OCI-LY1 (cell line): ENCODE measurements at regions not wholly inside any gene's neighbourhood (a gene's known extent, or its start where the extent isn't known, plus 50 kb on each side); places are given as distances from the start of the nearest gene placed in this dataset.

ENCODE experiments used
- H2AFZ ChIP-seq: fragments of 200-600 bp; sonication (generic), shearing (Covaris generic); 2 replicates; pipeline ENCODE4 v1.6.0; 2014; ENCODE audit warnings: antibody characterized with exemption, mild to moderate bottlenecking, low read length
- H3F3A ChIP-seq: fragments of 200-600 bp; sonication (generic), shearing (Covaris generic); 2 replicates; pipeline ENCODE4 v1.6.0; 2014; ENCODE audit warnings: mild to moderate bottlenecking, antibody characterized with exemption, low read length, moderate library complexity; ENCODE audit not compliant: insufficient read depth
- H3K27ac ChIP-seq: fragments of 200-600 bp; sonication (generic); 2 replicates; pipeline ENCODE4 v1.5.1; 2014; ENCODE audit warnings: low read length, mixed run types, mild to moderate bottlenecking, low read depth; ENCODE audit not compliant: poor library complexity, severe bottlenecking
- H3K27me3 ChIP-seq: fragments of 200-600 bp; sonication (generic); 2 replicates; pipeline ENCODE4 v1.6.0; 2014; ENCODE audit warnings: antibody characterized with exemption, mild to moderate bottlenecking, low read length, moderate library complexity; ENCODE audit not compliant: insufficient read depth
- H3K36me3 ChIP-seq: fragments of 200-600 bp; sonication (generic); 2 replicates; pipeline ENCODE4 v1.6.1; 2014; ENCODE audit warnings: mild to moderate bottlenecking, antibody characterized with exemption, low read length, moderate library complexity, mixed read lengths; ENCODE audit not compliant: insufficient read depth
- H3K4me1 ChIP-seq: fragments of 200-600 bp; sonication (generic); 2 replicates; pipeline ENCODE4 v1.5.1; 2014; ENCODE audit warnings: mild to moderate bottlenecking, low read length, moderate library complexity; ENCODE audit not compliant: insufficient read depth, severe bottlenecking
- H3K4me2 ChIP-seq: fragments of 200-600 bp; sonication (generic), shearing (Covaris generic); 2 replicates; pipeline ENCODE4 v1.6.1; 2014; ENCODE audit warnings: low read length
- H3K4me3 ChIP-seq: fragments of 200-600 bp; sonication (generic); 2 replicates; pipeline ENCODE4 v1.5.1; 2014; ENCODE audit warnings: low read length, low read depth, mild to moderate bottlenecking, mixed read lengths; ENCODE audit not compliant: poor library complexity, severe bottlenecking
- H3K79me2 ChIP-seq: fragments of 200-600 bp; shearing (Covaris generic); 2 replicates; pipeline ENCODE4 v1.6.1; 2016; ENCODE audit warnings: mixed run types, low read length, mixed read lengths; ENCODE audit not compliant: insufficient read depth
- H3K9ac ChIP-seq: fragments of 200-600 bp; sonication (generic), shearing (Covaris generic); 2 replicates; pipeline ENCODE4 v1.6.1; 2014; ENCODE audit warnings: mild to moderate bottlenecking, low read length, mixed read lengths
- H3K9me2 ChIP-seq: fragments of 200-600 bp; sonication (generic), shearing (Covaris generic); 2 replicates; pipeline ENCODE4 v1.6.1; 2014; ENCODE audit warnings: low read depth, mild to moderate bottlenecking, low read length, mixed read lengths
- H3K9me3 ChIP-seq: fragments of 200-600 bp; shearing (Covaris generic); 2 replicates; pipeline ENCODE4 v1.6.1; 2014; ENCODE audit warnings: low read length, mixed read lengths
- H4K20me1 ChIP-seq: fragments of 200-600 bp; sonication (generic), shearing (Covaris generic); 2 replicates; pipeline ENCODE4 v1.6.0; 2016; ENCODE audit warnings: mild to moderate bottlenecking, low read length; ENCODE audit not compliant: insufficient read depth
- CTCF ChIP-seq: fragments of 200-600 bp; sonication (generic), shearing (Covaris generic); IDR thresholded peaks from 2 replicates; pipeline ENCODE4 v1.5.1; 2017; ENCODE audit warnings: mild to moderate bottlenecking, antibody characterized with exemption, low read length, moderate library complexity, mixed read lengths
- EZH2 ChIP-seq: fragments of 200-600 bp; sonication (generic), shearing (Covaris generic); IDR thresholded peaks from 2 replicates; pipeline ENCODE4 v1.8.0; 2017; ENCODE audit warnings: borderline replicate concordance, mixed run types, mild to moderate bottlenecking, antibody characterized with exemption, low read length, moderate library complexity, mixed read lengths

GRCh38 chr1:60716472-60716871 lies 365.9 kb upstream of the NFIA start:
- no peaks in the 10 kb centered on the region for H3F3A ChIP-seq
- H3K4me1 ChIP-seq, result no peaks in the 10 kb centered on the region
- H3K9me3 ChIP-seq, result no peaks in the 10 kb centered on the region
- no peak overlapping the region for H3K4me2 ChIP-seq
- no peak for TF ChIP-seq CTCF
- TF ChIP-seq EZH2, result no peak
- H3K9me2 ChIP-seq, result no peaks in the 10 kb centered on the region
- no peak overlapping the region for H3K9ac ChIP-seq
- H3K79me2 ChIP-seq, result no peaks in the 10 kb centered on the region
- H4K20me1 ChIP-seq, result no peaks in the 10 kb centered on the region
- no peak overlapping the region for H3K27ac ChIP-seq
- no peak overlapping the region for H3K4me3 ChIP-seq
- no peaks in the 10 kb centered on the region for H3K36me3 ChIP-seq
- H2AFZ ChIP-seq, result no peak overlapping the region
- H3K27me3 ChIP-seq, result no peaks in the 10 kb centered on the region

- Histone ChIP-seq H3K9me3 (no peaks in the 10 kb centered on the region), H3K4me3 (no peak overlapping the region), H4K20me1 (no peaks in the 10 kb centered on the region), H3K36me3 (no peaks in the 10 kb centered on the region), H3K4me1 (no peaks in the 10 kb centered on the region), H3K27me3 (no peaks in the 10 kb centered on the region), H2AFZ (no peak overlapping the region), H3F3A (no peaks in the 10 kb centered on the region), H3K4me2 (no peak overlapping the region), H3K9me2 (no peaks in the 10 kb centered on the region), H3K79me2 (no peaks in the 10 kb centered on the region), H3K9ac (no peak overlapping the region), H3K27ac (no peak overlapping the region)
- no peak for TF ChIP-seq CTCF
- TF ChIP-seq EZH2, result no peak
Observed at GRCh38 chr1:60715970-60716369, 366.4 kb upstream of the NFIA start.

GRCh38 chr1:60709426-60709825 lies 372.9 kb upstream of the NFIA start:
- Histone ChIP-seq H3F3A (no peaks in the 10 kb centered on the region), H2AFZ (no peak overlapping the region), H3K4me3 (no peak overlapping the region), H3K27ac (no peak overlapping the region), H3K9me2 (no peaks in the 10 kb centered on the region), H3K36me3 (no peaks in the 10 kb centered on the region), H3K4me1 (no peaks in the 10 kb centered on the region), H3K9ac (no peak overlapping the region), H3K9me3 (no peaks in the 10 kb centered on the region), H3K27me3 (no peaks in the 10 kb centered on the region), H4K20me1 (no peaks in the 10 kb centered on the region), H3K4me2 (no peak overlapping the region), H3K79me2 (no peaks in the 10 kb centered on the region)
- TF ChIP-seq EZH2 (no peak), CTCF (no peak)
